ENCODE measurements at regions not wholly inside any gene's neighbourhood (a gene's known extent, or its start where the extent isn't known, plus 50 kb on each side); places are given as distances from the start of the nearest gene placed in this dataset.
"Not testable (repeated sequence)": the region's sequence is repeated elsewhere in the genome, so short reads cannot be mapped to it uniquely, and the experiment has no call there.

GRCh38 chr7:119300341-119300740 lies 972.6 kb upstream of the KCND2 start:
- DNase-seq: not testable (repeated sequence)

GRCh38 chr7:119320316-119320715 lies 952.7 kb upstream of the KCND2 start:
- DNase-seq: peak; percentile 18

GRCh38 chr7:119329715-119330114 lies 943.3 kb upstream of the KCND2 start:
- no peak for DNase-seq

GRCh38 chr7:119335405-119335804 lies 937.6 kb upstream of the KCND2 start:
- DNase-seq: no peak

- no peak for DNase-seq
Measured at GRCh38 chr7:119341822-119342221, 931.2 kb upstream of the KCND2 start.

- DNase-seq: no peak
Measured at GRCh38 chr7:119343289-119343688, 929.7 kb upstream of the KCND2 start.

GRCh38 chr7:119344466-119344865 lies 928.5 kb upstream of the KCND2 start:
- no peak for DNase-seq

- no peak for DNase-seq
Measured at GRCh38 chr7:119348491-119348890, 924.5 kb upstream of the KCND2 start.

GRCh38 chr7:119350334-119350733 lies 922.6 kb upstream of the KCND2 start:
- DNase-seq: no peak

GRCh38 chr7:119351320-119351719 lies 921.7 kb upstream of the KCND2 start:
- DNase-seq: no peak

- DNase-seq: no peak
Measured at GRCh38 chr7:119374436-119374835, 898.5 kb upstream of the KCND2 start.

GRCh38 chr7:119377861-119378260 lies 895.1 kb upstream of the KCND2 start:
- no peak for DNase-seq

GRCh38 chr7:119382726-119383125 lies 890.2 kb upstream of the KCND2 start:
- DNase-seq: no peak

GRCh38 chr7:119395024-119395423 lies 878.0 kb upstream of the KCND2 start:
- no peak for DNase-seq

GRCh38 chr7:119397156-119397555 lies 875.8 kb upstream of the KCND2 start:
- peak; percentile 9 for DNase-seq

GRCh38 chr7:119408596-119408995 lies 864.4 kb upstream of the KCND2 start:
- DNase-seq: no peak

GRCh38 chr7:119413314-119413805 lies 859.6 kb upstream of the KCND2 start:
- no peak for DNase-seq

GRCh38 chr7:119415682-119416081 lies 857.3 kb upstream of the KCND2 start:
- DNase-seq: no peak

GRCh38 chr7:119421657-119422056 lies 851.3 kb upstream of the KCND2 start:
- DNase-seq: no peak

- DNase-seq: peak; percentile 21
Measured at GRCh38 chr7:119436882-119437281, 836.1 kb upstream of the KCND2 start.

- DNase-seq: no peak
Measured at GRCh38 chr7:119438315-119438714, 834.7 kb upstream of the KCND2 start.

GRCh38 chr7:119439192-119439591 lies 833.8 kb upstream of the KCND2 start:
- no peak for DNase-seq

- no peak for DNase-seq
Measured at GRCh38 chr7:119452401-119452800, 820.6 kb upstream of the KCND2 start.

GRCh38 chr7:119465798-119466305 lies 807.1 kb upstream of the KCND2 start:
- DNase-seq: no peak

GRCh38 chr7:119472408-119473038 lies 800.5 kb upstream of the KCND2 start:
- no peak for DNase-seq
